G401 (cell line): ENCODE measurements at regions not wholly inside any gene's neighbourhood (a gene's known extent, or its start where the extent isn't known, plus 50 kb on each side); places are given as distances from the start of the nearest gene placed in this dataset.

Source experiments
- DNase-seq: peaks from one replicate; pipeline ENCODE4 v3.0.0-alpha.2; 2015; ENCODE audit warnings: low spot score
- in situ Hi-C: cut with HindIII; loops from 2 replicates; pipeline ENCODE4 v1.10.0; 2016; ENCODE audit warnings: low sequenced_read_pairs, mixed read lengths

- no peak for DNase-seq
- in situ Hi-C loops = no loop called here
These were observed 77.6 kb upstream of the SLC35F4 start for GRCh38 chr14:57943541-57943940.

- in situ Hi-C loops = no loop called here
- no peak for DNase-seq
These were observed 77.1 kb upstream of the SLC35F4 start for GRCh38 chr14:57943038-57943437.

DNA sequence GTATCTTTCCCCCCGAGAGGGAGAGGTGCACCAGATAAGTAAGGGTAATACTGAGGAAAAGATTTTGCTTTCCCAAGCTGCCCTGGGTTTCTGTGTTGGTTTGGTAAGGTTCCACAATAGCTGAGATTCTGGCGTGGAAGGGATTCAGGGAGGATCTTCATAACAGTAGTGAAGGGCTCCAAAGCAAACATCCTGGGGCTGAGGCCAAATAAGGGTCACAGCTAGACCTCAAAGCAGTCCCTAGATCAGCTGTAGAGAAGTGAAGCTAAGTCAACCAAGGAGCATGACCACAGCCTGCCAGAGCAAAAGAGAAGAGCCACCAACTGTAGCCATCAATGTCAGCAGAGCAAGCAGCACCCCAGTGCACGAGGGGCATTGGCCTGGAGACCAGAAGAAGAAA is 73.2 kb upstream of the SLC35F4 start:
- in situ Hi-C loops = no loop called here
- DNase-seq = no peak

GRCh38 chr14:57938533-57938932 is 72.6 kb upstream of the SLC35F4 start:
- DNase-seq = no peak
- in situ Hi-C loops = no loop called here

GRCh38 chr14:57937676-57938075 is 71.8 kb upstream of the SLC35F4 start:
- in situ Hi-C loops = no loop called here
- no peak for DNase-seq

DNA sequence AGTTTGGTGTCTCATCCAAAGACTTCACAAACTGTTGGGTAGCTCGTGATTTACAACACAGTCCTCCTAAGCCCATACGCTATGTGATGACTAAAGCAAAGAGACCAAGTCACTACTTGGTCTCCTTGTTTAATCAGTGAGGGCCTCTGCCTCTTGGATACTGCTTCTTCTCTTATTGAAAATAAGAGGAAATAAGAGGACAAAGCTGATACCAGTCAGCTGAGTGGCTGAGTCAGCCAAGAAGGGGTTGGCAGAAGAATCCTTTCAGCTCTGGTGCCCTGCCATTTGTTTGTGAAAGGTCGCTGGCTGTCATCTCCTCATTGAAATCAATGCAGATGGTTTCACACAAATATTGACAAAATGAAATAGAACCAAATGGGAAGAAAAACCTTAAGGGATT is 67.5 kb upstream of the SLC35F4 start:
- in situ Hi-C loops = no loop called here
- peak; percentile 23 for DNase-seq

DNA sequence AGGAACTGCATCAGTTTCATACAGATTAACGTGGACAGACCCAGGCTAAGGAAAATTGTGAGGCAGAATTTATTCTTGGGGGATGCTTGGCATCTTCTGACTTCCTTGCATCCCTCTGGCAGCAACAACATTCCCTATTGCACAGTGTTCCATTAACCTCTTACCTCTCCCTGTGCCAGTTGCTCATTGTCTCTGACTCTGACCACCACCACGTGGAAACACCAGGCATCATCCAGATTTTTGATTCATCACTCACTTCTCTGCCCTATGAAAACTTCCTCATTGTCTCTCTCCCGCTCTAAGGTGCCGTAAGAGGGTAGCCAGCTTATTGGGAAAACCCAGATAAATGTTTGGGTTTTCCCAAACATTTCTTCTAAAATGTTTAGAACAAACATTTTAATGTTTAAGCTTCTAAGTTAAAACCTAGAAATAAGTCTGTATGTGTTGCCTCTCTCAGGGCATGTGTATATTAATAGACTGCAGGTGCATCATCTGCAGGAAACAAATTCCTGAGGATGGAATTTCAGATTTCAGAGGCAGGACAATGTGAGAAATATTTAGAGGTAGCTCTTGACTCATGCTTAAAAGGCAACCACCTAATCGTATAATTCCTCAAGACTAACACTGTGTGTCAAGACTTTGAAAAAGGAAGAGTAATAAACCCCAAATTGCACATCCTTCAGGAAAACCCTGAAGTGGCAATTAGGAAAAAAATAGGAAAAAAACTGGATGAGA is 64.5 kb upstream of the SLC35F4 start:
- in situ Hi-C loops = no loop called here
- DNase-seq = no peak

DNA sequence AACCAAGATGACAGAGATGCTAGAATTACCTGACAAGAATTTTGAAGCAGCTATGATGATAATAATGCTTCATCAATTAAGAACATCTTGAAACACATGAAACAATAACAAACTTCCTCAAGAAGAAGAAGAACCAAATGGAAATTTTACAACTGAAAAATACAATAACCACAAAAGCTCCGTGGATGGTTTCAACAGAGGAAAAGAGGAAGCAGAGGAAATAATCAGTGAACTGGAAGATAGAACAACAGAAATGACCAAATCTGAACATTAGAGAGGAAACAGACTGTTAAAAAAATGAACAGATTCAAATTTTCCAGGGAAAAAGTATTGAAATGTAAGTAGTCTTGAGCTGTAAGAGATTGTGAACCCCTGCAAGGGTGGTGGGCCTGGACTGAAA is 62.8 kb upstream of the SLC35F4 start:
- in situ Hi-C loops = no loop called here
- no peak for DNase-seq

DNA sequence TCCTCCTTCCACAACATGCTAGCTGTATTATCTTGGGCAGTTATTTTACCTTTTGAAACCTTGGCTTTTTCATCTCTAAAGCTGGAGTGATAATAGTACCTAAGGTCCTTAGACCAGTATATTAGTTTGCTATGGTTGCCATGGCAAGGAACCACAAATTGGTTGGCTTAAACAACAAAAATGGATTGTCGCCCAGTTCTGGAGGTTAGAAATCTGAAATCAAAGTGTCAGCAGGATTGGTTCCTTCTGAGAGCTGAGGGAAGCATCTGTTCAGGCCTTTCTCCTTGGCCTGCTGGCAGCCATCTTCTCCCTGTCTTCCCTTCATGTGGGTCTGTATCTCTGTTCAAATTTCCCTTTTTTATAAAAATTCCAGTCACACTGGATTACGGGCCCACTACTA is 55.5 kb upstream of the SLC35F4 start:
- in situ Hi-C loops = no loop called here

DNA sequence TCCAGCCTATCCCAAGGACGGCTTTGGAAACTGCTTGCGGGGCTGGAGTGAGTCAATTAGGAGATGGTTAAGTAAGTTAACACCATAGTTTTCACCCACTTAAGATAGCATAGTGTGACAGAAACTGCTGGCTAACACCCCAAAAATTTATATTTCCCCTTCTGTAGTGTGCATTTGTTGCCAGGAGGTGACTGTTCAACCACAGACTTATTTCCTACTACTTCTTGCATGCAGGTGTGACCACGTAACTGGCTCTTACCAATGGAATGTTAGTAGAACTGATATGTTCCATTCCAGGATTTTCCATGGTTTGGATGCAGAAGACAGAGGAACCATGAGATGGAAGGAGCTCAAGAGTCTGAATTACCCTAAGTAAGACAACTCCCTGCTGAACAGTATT is 52.9 kb upstream of the SLC35F4 start:
- in situ Hi-C loops = no loop called here
- no peak for DNase-seq

More for the DNA sequence above, 55.5 kb upstream of the SLC35F4 start:
- DNase-seq = no peak
